NB4 (cell line): ENCODE measurements at regions not wholly inside any gene's neighbourhood (a gene's known extent, or its start where the extent isn't known, plus 50 kb on each side); places are given as distances from the start of the nearest gene placed in this dataset.

Experiments
- DNase-seq: peaks from one replicate; pipeline ENCODE4 v3.0.0; 2010; ENCODE audit warnings: low read depth
- H3K4me3 ChIP-seq: one replicate; pipeline ENCODE4 v1.5.1; 2011; ENCODE audit warnings: mild to moderate bottlenecking, low read depth, low read length, moderate library complexity
- CTCF ChIP-seq: IDR thresholded peaks from one replicate; pipeline ENCODE4 v1.5.1; 2012; ENCODE audit warnings: low read depth, low read length
- MYC ChIP-seq: IDR thresholded peaks from 2 replicates; pipeline ENCODE4 v1.6.1; 2011; ENCODE audit warnings: low read depth, low read length
- POLR2A ChIP-seq: IDR thresholded peaks from 2 replicates; pipeline ENCODE4 v1.6.1; 2011; ENCODE audit warnings: mild to moderate bottlenecking; ENCODE audit not compliant: insufficient read length; ENCODE audit errors: extremely low read depth
- TF ChIP-seq, protein P1 (sequence below): IDR thresholded peaks from 2 replicates; pipeline ENCODE4 v1.6.1; 2011; ENCODE audit warnings: low read depth, low read length

DNA sequence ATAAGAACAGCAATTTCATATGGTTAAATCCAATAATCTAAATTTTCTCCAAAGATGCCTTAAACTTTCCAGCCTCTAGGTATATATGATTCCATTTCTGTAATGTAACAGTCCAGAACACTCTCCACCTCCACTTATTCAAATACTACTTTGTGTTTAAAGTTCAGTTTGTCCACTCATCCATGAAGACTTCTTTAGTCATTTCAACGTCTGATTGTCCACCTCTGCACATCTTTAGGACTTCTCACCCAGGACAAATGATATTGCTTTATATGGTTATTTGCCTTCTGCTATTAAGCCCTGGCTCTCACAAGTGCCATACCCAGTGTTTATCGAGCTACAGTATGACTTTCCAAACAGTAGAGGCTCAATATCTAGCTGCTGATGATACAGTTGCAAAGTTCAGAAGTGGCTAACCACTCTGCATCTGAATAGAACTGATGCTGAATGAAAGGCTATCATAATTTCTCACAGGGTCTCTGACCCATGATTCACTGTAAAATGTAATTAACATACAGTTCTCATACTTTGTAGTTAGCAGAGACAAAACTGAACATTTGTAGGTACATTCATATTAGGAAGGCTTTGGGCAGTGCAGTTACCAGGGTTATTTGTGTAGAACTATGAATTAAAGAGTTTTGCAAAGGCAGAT lies 93.7 kb upstream of the MBNL1 start:
- DNase-seq = no peak
- TF ChIP-seq, protein P1, sequence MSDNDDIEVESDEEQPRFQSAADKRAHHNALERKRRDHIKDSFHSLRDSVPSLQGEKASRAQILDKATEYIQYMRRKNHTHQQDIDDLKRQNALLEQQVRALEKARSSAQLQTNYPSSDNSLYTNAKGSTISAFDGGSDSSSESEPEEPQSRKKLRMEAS = no peak
- TF ChIP-seq CTCF (no peak), POLR2A (no peak), MYC (no peak)
- H3K4me3 ChIP-seq = no peak overlapping the region

- no peak for TF ChIP-seq MYC
- no peak for TF ChIP-seq POLR2A
- TF ChIP-seq, protein P1 = no peak
- TF ChIP-seq CTCF = no peak
- H3K4me3 ChIP-seq = no peak overlapping the region
- DNase-seq = no peak
These were observed 93.2 kb upstream of the MBNL1 start for GRCh38 chr3:152175528-152175889.

- peak; percentile 16 for DNase-seq
- no peak for TF ChIP-seq CTCF
- TF ChIP-seq, protein P1 = no peak
- no peak for TF ChIP-seq MYC
- TF ChIP-seq POLR2A = no peak
- no peak overlapping the region for H3K4me3 ChIP-seq
These were observed 92.5 kb upstream of the MBNL1 start for GRCh38 chr3:152176241-152176640.

- TF ChIP-seq, protein P1 = no peak
- TF ChIP-seq CTCF (no peak), POLR2A (no peak), MYC (no peak)
- H3K4me3 ChIP-seq = no peak overlapping the region
- no peak for DNase-seq
These were observed 91.7 kb upstream of the MBNL1 start for GRCh38 chr3:152176998-152177397.

DNA sequence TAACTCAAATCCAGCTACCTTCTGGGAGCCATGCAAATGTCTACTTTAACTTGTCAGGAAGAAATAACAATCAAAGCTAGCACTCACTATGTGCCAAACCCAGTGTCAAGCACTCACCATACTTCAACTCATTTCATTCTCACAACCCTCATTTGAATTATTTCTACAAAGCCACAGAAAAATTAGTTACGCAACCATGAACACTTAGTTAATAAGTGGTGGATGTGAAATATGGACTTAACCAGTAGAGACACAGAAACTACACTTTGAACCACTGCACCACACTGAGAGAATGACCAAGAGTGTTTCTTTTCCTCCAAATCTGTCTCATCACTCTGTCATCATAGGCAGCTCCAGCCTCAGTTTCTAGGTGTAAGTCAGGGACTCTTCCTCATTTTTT lies 91.0 kb upstream of the MBNL1 start:
- DNase-seq = no peak
- TF ChIP-seq, protein P1 = no peak
- TF ChIP-seq MYC (no peak), POLR2A (no peak), CTCF (no peak)
- no peak overlapping the region for H3K4me3 ChIP-seq
